COR-L47 (cell line): ENCODE measurements at regions not wholly inside any gene's neighbourhood (a gene's known extent, or its start where the extent isn't known, plus 50 kb on each side); places are given as distances from the start of the nearest gene placed in this dataset.
"Not testable (repeated sequence)": the region's sequence is repeated elsewhere in the genome, so short reads cannot be mapped to it uniquely, and the experiment has no call there.

Source experiments
- DNase-seq: peaks from one replicate; lab custom pipeline; 2025; lab: John Stamatoyannopoulos, UW

DNA sequence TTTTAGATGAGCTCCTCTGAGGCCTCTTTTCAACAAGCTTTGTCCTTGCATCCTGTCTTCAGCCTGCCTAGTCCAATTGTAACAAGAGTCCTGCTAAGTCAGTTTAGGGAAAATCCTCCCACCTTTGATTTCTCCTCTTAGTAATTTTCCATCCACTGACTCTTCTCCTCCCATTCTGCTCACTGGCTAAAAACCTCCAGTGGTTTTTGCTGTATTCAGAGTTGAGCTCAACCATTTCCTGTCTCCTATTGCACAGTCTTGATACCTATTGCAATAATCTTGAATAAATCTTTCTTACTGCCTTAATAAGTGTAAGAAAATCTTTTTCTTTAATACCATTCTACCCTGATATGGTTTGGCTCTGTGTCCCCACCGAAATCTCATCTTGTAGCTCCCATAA, 117.8 kb upstream of the ENPP6 start:
- no peak for DNase-seq

DNA sequence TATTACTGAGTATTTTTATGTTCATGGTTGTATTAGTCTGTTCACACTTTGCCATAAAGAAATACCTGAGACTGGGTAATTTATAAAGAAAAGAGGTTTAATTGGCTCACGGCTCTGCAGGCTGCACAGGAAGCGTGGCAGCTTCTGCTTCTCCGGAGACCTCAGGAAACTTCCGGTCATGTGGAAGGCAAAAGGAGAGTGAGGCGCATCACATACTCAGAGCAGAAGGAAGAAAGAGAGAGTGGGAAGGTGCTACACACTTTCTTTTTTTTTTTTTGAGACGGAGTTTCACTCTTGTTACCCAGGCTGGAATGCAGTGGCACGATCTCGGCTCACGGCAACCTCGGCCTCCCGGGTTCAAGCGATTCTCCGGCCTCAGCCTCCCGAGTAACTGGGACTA, 115.8 kb upstream of the ENPP6 start:
- DNase-seq, result not testable (repeated sequence)

- DNase-seq, result no peak
Observed at GRCh38 chr4:184331268-184331995, 113.8 kb upstream of the ENPP6 start.

DNA sequence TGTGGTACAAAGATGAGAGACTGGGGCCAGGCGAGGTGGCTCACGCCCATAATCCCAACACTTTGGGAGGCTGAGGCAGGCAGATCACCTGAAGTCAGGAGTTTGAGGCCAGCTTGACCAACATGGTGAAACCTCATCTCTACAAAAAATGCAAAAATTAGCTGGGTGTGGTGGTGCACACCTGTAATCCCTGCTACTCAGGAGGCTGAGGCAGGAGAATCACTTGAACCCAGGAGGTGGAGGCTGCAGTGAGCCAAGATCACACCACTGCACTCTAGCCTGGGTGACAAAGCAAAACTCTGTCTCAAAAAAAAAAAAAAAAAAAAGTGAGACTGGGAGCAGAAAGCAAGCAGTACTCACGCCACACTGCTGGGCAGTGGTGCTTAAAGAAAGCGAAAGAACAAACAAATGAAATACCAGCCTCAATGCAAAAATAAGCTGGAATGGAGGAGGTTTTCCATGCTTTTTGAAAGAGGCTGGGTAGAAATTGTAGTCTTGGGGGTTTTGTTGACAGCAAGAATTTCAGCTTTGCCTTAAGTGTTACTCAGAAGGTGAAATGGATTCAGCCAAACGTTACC, 112.9 kb upstream of the ENPP6 start:
- not testable (repeated sequence) for DNase-seq

DNA sequence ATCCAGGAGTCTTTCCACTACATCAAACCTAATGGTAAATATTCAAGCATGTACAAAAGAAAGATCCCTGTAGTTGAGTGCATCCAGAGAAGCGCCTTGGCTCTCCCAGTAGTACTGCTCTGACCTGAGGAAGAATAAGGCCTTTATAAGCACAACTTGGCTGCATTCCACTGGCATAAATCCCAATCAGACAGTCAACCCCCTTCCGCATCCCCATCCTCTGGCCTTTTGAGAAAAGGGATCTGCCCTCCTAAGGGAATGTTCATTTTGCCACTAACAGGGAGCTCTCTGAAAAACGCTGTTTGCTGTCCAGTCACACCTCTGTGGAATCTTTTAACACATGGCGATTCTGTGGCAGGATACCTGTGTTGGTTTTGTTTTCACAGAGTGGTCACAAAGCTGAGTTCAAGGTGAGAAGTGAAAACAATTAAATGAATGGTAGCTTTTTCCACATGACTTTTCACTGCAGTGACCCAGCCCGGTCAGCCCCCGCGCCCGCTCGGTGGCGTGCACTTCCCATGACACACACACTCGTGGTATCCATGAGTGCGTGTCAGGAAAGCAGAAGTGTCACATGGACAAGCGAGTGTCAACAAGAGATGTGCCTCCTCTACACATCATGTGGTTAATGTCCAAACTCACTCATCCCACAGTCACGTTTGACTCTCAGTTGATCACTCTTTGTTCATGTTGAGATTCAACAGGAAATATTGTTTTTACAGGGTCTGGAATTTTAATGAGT, 112.2 kb upstream of the ENPP6 start:
- no peak for DNase-seq

- DNase-seq, result no peak
Observed at GRCh38 chr4:184329235-184329634, 111.6 kb upstream of the ENPP6 start.

DNA sequence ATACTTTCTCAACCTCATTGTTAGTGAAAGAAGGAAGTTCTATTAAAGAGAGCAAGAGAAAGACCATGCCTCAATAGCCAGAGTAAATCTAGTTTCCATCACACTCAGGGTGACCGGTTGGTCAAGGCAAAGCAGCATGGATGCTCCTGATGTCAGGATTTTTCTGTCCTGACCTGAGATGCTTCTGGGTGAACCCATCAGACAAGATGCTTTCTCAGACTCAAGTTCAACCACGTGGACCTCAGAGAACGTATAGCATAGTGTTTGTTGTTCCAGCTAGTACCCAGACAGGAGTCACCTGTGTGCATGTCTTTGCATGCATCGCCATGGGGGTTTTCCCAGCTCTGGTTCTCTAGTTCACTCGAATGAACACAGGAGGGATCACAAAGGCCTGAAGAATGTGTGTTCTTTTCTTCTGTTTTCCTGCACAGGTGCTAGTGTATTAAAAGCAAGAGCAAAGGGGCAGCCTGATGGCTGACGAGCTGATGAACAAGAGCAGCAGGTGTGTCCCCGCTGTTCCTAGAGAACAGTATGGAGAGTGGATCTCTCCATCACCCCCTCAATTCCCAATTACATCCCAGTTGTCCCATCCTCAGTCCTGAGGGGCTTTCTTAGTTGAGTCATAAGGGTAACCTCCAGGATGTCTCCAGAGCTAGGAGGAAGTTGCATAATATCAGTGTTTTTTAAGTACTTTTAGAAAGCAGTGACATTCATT, 110.5 kb upstream of the ENPP6 start:
- no peak for DNase-seq

DNA sequence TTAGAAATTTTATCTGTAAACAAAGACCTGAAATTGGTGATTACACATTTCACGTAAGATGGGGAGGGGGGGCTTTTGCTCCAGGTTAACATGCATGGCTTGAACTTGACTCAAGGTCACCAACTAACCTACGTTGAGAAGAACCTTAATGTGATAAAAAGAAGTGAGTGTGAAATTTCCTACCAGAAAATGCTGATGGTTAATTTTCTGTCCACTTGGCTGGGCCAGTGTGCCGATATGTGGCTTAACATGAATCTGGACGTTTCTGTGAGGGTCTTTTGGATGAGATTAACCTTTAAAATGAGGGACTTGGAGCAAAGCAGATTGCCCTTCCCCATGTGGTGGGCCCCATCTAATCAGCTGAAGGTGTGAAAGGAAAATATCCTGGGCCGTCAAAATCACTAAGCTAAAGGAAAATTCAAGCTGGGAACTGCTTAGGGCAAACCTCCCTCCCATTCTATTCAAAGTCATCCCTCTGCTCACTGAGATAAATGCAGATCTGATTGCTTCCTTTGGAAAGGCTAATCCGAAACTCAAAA, 107.3 kb upstream of the ENPP6 start:
- DNase-seq, result no peak

DNA sequence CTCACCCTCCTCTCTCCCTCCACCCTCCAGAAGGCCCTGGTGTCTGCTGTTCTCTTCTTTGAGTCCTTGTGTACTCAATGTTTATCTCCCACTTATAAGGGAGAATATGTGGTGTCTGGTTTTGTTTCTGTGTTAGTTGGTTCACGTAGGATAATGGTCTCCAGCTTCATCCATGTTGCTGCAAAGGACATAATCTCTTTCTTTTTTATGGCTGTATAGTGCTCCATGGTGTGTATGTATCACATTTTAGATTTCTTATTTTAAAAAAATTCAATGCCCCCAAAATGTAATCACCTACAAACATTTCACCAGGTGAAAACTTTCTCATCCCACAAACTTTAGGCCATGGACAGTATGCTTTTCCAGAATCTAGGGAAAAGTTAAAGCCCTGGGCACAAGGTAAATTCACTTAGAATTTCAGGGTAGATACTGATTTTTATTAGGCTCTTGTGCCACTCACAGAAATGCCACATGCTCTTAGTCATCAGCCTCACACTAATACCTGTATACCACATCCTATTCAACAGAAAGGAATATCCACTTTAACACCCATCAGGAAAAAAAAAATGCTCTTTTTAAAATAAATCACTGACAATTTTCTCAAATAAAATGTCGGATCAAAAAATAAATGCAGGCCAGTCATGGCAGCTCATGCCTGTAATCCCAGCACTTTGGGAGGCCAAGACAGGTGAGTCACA, 104.8 kb upstream of the ENPP6 start:
- no peak for DNase-seq

DNA sequence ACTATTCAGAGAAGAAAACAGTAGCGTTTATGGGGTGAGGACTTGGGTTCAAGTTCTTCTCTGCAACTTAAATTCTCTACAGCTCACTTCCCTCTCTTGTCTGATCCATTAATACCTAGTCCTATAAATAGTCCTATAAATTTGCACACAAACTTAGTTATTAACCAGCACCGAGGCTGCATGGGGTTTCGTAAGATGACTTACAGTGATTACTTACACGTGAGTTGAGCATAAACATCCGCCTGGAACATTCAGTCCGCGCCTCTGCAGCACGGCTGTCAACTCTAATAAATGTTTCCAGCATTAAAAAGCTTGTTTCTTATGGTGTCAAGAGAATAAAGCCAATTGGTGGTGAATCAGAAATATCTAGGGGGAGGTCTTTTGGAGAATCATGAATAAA, 103.0 kb upstream of the ENPP6 start:
- DNase-seq, result no peak

DNA sequence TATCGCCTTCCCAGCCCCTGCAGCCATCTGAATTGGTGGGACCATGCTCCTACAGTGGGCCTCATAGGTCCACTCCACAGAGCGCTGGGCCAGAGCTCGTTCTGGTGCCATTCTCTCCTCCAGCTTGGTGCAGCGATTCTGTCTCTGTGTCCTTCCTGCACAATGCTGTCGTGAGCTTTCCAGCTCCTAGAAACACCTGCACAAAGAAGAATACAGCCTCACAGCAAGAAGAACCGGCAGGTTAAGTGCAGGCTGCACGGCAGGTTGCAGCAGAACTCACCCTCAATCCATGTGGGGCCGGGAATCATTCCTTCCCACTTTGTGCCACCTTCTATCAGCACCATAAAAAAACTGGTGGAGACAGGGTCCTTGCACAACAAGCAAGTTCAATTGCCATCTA, 101.2 kb upstream of the ENPP6 start:
- DNase-seq, result no peak

- DNase-seq, result no peak
Observed at GRCh38 chr4:184317234-184317918, 99.7 kb upstream of the ENPP6 start.

- no peak for DNase-seq
Observed at GRCh38 chr4:184316821-184317220, 99.1 kb upstream of the ENPP6 start.

GRCh38 chr4:184315675-184316359, 98.1 kb upstream of the ENPP6 start:
- no peak for DNase-seq

- no peak for DNase-seq
Observed at GRCh38 chr4:184313702-184314659, 96.3 kb upstream of the ENPP6 start.

DNA sequence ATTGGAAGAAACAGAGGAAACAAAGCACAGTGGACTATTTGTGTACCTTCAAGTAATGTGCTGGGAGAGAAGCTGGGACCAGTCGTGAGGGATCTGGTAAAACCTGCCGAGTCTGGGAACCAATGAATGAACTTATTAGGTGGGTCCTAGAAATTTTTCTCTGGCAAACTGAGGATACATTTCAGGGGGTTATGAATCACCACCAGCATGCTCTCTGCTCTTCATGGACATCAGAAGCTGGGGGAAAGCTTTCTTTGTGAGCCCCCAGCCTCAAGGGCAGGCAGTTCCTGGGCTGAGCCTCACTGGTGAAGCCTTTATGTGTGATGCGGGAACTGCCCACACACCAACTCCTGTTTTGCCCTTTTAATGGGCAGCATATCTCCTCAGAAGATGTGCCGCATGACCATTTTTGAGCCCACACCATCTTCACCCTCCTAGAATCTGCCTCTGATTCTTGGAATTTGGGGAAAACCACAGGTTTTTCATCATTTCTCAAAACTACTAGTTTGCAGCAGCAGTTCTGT, 95.4 kb upstream of the ENPP6 start:
- no peak for DNase-seq

DNA sequence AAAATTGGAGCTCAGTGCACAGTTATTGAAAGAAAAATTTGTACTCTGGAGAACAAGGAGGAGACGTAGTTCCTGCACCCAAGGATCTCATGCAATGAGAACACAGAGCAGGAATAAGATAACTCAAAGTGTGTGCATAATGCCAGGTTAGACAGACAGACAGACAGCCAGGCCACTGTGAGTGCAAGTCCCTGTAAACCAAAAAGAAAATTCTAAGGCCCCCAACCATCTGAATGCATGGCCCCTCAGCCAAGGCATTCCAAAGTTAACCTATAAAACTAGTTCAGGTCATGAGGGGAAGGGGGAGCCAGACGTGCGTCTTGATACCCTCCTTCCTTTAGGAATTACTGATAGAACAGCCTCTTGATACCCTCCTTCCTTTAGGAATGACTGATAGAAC, 94.5 kb upstream of the ENPP6 start:
- no peak for DNase-seq

DNA sequence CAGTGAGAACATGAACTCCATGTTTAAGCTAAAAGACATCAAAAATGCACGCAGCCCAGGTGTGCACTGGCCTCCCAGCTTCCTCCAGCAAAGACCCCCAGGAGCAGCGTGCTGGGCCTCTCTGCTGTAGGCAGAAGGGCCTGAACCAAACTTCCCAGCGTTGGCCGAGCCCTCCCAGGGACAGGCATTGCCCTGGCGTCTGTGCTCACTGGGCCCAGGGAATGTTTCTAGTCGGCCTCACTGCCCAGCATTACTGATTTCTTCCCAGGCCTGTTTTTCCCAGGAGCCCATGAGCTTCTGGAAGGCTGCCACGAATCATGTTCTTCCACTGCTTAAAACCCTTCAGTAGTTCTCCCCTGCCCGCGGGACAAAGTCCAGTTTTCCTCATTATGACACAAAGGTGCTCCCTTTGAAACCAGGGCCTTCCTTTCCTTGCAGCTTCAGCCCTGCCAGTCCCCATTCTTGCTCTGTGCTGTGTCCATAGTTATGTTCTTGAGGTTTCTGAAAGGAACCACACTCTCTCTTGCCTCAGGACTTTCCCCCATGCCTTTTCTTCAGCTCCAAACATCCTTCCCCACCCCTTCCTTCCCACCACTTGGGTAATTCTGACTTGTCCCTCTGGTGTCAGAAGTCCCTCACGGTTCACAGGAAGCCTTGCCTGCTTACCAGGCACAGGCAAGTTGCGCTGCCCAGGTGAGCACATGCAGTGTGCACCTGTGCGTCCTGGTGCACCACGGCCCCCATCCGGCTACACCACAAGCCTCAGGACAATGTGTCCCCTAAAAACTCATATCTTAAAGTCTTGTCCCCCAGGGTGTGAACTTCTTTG, 93.4 kb upstream of the ENPP6 start:
- DNase-seq, result no peak
